ENCODE measurements at regions not wholly inside any gene's neighbourhood (a gene's known extent, or its start where the extent isn't known, plus 50 kb on each side); places are given as distances from the start of the nearest gene placed in this dataset.

GRCh38 chr11:22512457-22512856, 113.2 kb downstream of the FANCF start:
- DNase-seq (ENCODE audit: low spot score in 2 of 2): no peak
- intact Hi-C loops (cut with DNase I): no loop called here
- TF ChIP-seq CTCF (IDR thresholded peaks at IDR 0.05): no peak

GRCh38 chr11:22510741-22511140, 114.9 kb downstream of the FANCF start:
- no peak for TF ChIP-seq CTCF (IDR thresholded peaks at IDR 0.05)

More at GRCh38 chr11:22512457-22512856, 113.2 kb downstream of the FANCF start:
- Histone ChIP-seq H3K4me3 (no peak overlapping the region), H3K4me1 (no peaks in the 10 kb centered on the region), H3K9me3 (no peaks in the 10 kb centered on the region), H3K27ac (no peak overlapping the region), H3K36me3 (no peaks in the 10 kb centered on the region), H3K27me3 (no peaks in the 10 kb centered on the region)

GRCh38 chr11:22510010-22510409, 115.6 kb downstream of the FANCF start:
- H3K9me3 ChIP-seq: no peaks in the 10 kb centered on the region
- H3K36me3 ChIP-seq: no peaks in the 10 kb centered on the region
- no peak overlapping the region for H3K4me3 ChIP-seq
- DNase-seq (ENCODE audit: low spot score in 2 of 2): no peak
- intact Hi-C loops (cut with DNase I): no loop called here
- no peaks in the 10 kb centered on the region for H3K27me3 ChIP-seq
- no peaks in the 10 kb centered on the region for H3K4me1 ChIP-seq
- no peak for TF ChIP-seq CTCF (IDR thresholded peaks at IDR 0.05)
- no peak overlapping the region for H3K27ac ChIP-seq

More at GRCh38 chr11:22510741-22511140, 114.9 kb downstream of the FANCF start:
- DNase-seq (ENCODE audit: low spot score in 2 of 2): no peak
- intact Hi-C loops (cut with DNase I): no loop called here
- no peaks in the 10 kb centered on the region for H3K27me3 ChIP-seq
- no peaks in the 10 kb centered on the region for H3K36me3 ChIP-seq
- no peaks in the 10 kb centered on the region for H3K9me3 ChIP-seq
- no peak overlapping the region for H3K4me3 ChIP-seq
- H3K27ac ChIP-seq: no peak overlapping the region
- H3K4me1 ChIP-seq: no peaks in the 10 kb centered on the region

GRCh38 chr11:22508665-22509064, 117.0 kb downstream of the FANCF start:
- Histone ChIP-seq H3K9me3 (no peaks in the 10 kb centered on the region), H3K4me1 (no peaks in the 10 kb centered on the region), H3K36me3 (no peaks in the 10 kb centered on the region), H3K27me3 (no peaks in the 10 kb centered on the region), H3K27ac (no peak overlapping the region), H3K4me3 (no peak overlapping the region)
- intact Hi-C loops (cut with DNase I): no loop called here
- TF ChIP-seq CTCF (IDR thresholded peaks at IDR 0.05): no peak
- no peak for DNase-seq (ENCODE audit: low spot score in 2 of 2)

GRCh38 chr11:22497474-22497873, 128.1 kb downstream of the FANCF start:
- Histone ChIP-seq H3K36me3 (no peaks in the 10 kb centered on the region), H3K9me3 (no peaks in the 10 kb centered on the region), H3K27ac (no peak overlapping the region), H3K27me3 (no peaks in the 10 kb centered on the region), H3K4me1 (no peaks in the 10 kb centered on the region), H3K4me3 (no peak overlapping the region)
- TF ChIP-seq CTCF (IDR thresholded peaks at IDR 0.05): no peak
- intact Hi-C loops (cut with DNase I): no loop called here
- DNase-seq (ENCODE audit: low spot score in 2 of 2): no peak

GRCh38 chr11:22491555-22492225, 133.9 kb downstream of the FANCF start:
- DNase-seq (ENCODE audit: low spot score in 2 of 2): no peak
- no peaks in the 10 kb centered on the region for H3K4me1 ChIP-seq
- no peak for TF ChIP-seq CTCF (IDR thresholded peaks at IDR 0.05)
- no peaks in the 10 kb centered on the region for H3K36me3 ChIP-seq
- no peak overlapping the region for H3K4me3 ChIP-seq
- intact Hi-C loops (cut with DNase I): no loop called here
- no peak overlapping the region for H3K27ac ChIP-seq
- H3K27me3 ChIP-seq: no peaks in the 10 kb centered on the region
- H3K9me3 ChIP-seq: no peaks in the 10 kb centered on the region

All from ascending aorta (tissue), 2 donors.